GM10248 (cell line): ENCODE measurements at regions not wholly inside any gene's neighbourhood (a gene's known extent, or its start where the extent isn't known, plus 50 kb on each side); places are given as distances from the start of the nearest gene placed in this dataset.

Experiments used
- CTCF ChIA-PET: fragments of 300-600 bp; sonication (Branson Sonifier 250); formaldehyde crosslinking; extraction: SDS; loops from one replicate; lab custom pipeline; 2021; ENCODE audit warnings: antibody characterized with exemption; lab: Yijun Ruan, JAX
- POLR2A ChIA-PET: fragments of 350-650 bp; sonication (Branson Sonifier 250); formaldehyde crosslinking; extraction: SDS; loops from one replicate; lab custom pipeline; 2020; ENCODE audit warnings: antibody characterized with exemption; lab: Yijun Ruan, JAX
- DNase-seq: peaks from one replicate; pipeline ENCODE4 v3.0.0; 2012; ENCODE audit errors: extremely low spot score
- TF ChIP-seq, protein P1 (sequence below): IDR thresholded peaks from 2 replicates; pipeline ENCODE4 v1.5.1; 2012; ENCODE audit warnings: mild to moderate bottlenecking, low read depth; ENCODE audit errors: extremely low read depth, missing control alignments, control extremely low read depth

DNA sequence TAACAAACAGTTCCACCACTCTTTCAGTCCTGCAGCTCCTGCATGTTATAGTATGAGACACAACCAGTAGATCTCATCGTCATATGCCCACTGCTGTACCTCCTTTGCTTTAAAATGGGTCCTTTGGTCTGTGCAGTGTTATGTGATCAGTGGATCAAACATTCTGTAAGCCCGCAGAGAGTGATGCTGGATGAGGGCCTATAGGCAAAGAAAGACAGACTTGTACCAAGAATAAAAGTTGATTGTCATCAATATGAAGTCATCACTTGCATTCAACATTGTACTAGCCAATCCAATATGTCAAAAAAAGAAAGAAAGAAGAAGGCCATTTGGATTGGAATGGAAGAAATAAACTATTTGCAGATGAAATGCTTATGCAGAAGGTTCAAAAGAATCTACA lies 79.8 kb upstream of the PHYHIPL start:
- CTCF ChIA-PET: interaction anchor here (1.0 to 10.8 kb wide), 3 partner anchors 12 to 27 kb away, joined by 3 to 82 read pairs (median 3); no protein-coding TSS in a partner anchor
- TF ChIP-seq, protein P1, sequence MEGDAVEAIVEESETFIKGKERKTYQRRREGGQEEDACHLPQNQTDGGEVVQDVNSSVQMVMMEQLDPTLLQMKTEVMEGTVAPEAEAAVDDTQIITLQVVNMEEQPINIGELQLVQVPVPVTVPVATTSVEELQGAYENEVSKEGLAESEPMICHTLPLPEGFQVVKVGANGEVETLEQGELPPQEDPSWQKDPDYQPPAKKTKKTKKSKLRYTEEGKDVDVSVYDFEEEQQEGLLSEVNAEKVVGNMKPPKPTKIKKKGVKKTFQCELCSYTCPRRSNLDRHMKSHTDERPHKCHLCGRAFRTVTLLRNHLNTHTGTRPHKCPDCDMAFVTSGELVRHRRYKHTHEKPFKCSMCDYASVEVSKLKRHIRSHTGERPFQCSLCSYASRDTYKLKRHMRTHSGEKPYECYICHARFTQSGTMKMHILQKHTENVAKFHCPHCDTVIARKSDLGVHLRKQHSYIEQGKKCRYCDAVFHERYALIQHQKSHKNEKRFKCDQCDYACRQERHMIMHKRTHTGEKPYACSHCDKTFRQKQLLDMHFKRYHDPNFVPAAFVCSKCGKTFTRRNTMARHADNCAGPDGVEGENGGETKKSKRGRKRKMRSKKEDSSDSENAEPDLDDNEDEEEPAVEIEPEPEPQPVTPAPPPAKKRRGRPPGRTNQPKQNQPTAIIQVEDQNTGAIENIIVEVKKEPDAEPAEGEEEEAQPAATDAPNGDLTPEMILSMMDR: no peak
- POLR2A ChIA-PET: no interaction called here

DNA sequence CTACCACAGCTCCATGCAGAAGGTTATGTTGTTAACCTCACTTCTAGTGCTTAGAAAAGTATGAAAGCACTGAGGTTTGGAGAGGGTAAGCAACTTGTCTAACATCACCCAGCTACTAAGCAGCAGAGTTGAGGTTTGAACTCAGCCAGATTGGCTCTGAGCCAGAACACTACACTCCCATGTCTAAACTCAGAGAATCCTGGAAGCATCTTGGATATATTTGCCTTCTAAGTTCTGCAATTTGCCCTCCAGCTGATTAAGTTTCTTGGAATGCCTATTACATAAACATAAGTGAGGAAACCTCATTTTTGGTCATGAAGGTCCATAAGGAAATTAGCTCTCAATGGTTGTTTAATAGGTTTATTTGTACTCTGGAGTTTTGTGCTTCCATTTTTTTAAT lies 78.1 kb upstream of the PHYHIPL start:
- DNase-seq: no peak
- TF ChIP-seq, protein P1: no peak
- CTCF ChIA-PET: interaction anchor here (1.1 to 2.7 kb wide), 7 partner anchors 10 to 34 kb away, joined by 3 to 7 read pairs (median 4); no protein-coding TSS in a partner anchor
- POLR2A ChIA-PET: interaction anchor here (0.5 to 0.6 kb wide), 2 partner anchors 19 to 63 kb away, joined by 3 read pairs; no protein-coding TSS in a partner anchor

More for the DNA sequence above, 79.8 kb upstream of the PHYHIPL start:
- DNase-seq: no peak

DNA sequence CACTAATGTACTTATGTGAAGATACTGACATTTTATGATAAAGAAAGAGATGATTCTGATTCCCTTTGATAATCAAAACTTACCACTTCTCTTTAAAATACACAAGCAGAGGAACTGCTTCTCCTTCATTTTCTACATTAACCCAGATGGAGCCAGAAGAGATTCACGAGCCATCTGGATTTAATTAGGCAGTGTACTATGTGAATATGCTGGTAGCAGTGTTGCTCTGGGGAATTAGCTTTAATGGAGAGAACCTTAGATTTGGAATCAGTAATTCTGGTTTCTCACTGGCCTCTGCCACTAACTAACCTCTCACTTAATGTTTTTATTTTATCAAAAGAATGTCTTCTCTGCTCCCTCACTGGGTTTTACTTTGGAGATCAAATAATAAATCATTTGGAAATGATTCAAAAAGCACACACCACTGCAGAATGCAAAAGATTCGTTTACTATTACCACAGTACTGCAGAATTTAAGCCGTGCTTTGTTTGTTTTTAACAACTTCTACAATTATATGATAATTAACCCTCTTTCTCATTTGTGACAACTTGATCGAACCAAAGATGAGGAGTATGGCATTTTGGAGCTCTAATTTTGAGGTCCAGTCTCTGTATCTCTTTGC lies 77.5 kb upstream of the PHYHIPL start:
- TF ChIP-seq, protein P1: no peak
- DNase-seq: no peak
- ChIA-PET POLR2A (no interaction called here), CTCF (interaction anchor here (1.1 to 2.7 kb wide), 9 partner anchors 10 to 35 kb away, joined by 3 to 7 read pairs (median 4); no protein-coding TSS in a partner anchor)

DNA sequence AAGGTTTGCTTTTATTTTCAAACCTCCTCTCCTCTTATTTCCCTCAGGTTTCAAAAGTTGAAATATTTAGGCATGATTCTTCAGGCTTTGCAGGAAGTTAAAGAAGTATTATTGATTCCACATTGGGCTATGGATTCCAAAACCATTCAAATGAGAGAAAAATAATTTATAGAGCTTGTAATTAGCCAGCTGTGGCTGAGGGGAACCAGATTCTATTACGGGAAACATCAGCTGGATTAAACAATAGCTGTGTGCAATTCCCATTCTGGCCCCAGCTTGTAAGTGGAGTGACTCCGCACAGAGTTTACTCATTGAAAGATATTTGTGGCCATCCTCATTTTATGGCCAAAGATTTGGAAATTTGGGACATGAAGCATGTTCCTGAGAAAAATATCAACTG lies 77.0 kb upstream of the PHYHIPL start:
- TF ChIP-seq, protein P1: no peak
- DNase-seq: no peak
- CTCF ChIA-PET: interaction anchor here (1.1 to 2.7 kb wide), 9 partner anchors 9 to 35 kb away, joined by 3 to 7 read pairs (median 4); no protein-coding TSS in a partner anchor
- POLR2A ChIA-PET: no interaction called here

DNA sequence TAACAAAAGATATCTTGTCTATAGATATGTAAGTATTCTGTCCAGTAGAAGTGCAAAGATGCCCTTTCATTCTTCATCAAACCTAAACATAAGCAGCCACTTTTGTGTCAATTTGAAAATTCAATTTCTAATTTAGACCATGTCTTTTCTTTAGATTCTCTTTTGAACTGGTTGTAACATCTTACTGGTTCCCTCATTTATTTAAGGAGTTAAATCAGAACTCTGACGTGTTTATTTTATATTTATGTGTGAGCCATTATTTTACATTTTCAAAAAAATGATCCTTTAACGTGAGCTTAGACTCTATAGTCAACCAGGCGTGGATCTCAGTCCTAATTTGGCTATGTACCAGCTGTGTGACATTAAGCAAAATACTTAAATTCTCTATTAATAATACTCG lies 74.0 kb upstream of the PHYHIPL start:
- no peak for DNase-seq
- TF ChIP-seq, protein P1: no peak
- POLR2A ChIA-PET: no interaction called here
- CTCF ChIA-PET: interaction anchor here (0.9 to 1.1 kb wide), 2 partner anchors 10 to 14 kb away, joined by 3 to 4 read pairs; no protein-coding TSS in a partner anchor

DNA sequence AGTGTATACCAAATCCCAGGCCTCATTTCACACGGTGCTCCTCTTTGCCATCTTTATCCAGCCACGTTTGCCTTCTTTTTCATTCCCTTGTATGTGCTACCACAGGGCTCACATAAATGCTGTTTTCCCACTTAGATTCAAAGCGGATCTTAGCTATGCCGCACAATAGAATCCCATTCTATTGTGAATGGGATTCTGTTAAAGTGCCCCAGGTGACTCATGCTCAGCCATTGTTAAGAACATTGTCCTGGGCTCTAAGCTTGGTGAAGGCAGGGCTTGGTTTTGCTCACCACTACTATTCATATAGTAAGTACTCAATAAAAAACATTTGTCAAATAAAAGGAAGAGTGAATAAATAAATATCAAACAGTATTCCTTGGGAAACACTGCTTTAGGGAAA lies 72.3 kb upstream of the PHYHIPL start:
- ChIA-PET POLR2A (no interaction called here), CTCF (interaction anchor here (1.1 to 1.7 kb wide), 6 partner anchors 11 to 197 kb away, joined by 3 to 8 read pairs (median 4); no protein-coding TSS in a partner anchor)
- TF ChIP-seq, protein P1: no peak

More for the DNA sequence above, 72.3 kb upstream of the PHYHIPL start:
- DNase-seq: no peak
